Glutamatergic neuron (in vitro differentiated cells): ENCODE measurements at regions not wholly inside any gene's neighbourhood (a gene's known extent, or its start where the extent isn't known, plus 50 kb on each side); places are given as distances from the start of the nearest gene placed in this dataset.

Source experiments
- DNase-seq: peaks from one replicate; pipeline ENCODE4 v3.0.0; 2022
- H3K27ac Mint-ChIP-seq: one replicate; pipeline ENCODE4 v1.8.0; 2020; ENCODE audit warnings: mild to moderate bottlenecking, mixed read lengths, inconsistent platforms; ENCODE audit not compliant: unreplicated experiment
- H3K27me3 Mint-ChIP-seq: one replicate; pipeline ENCODE4 v1.8.0; 2020; ENCODE audit warnings: mild to moderate bottlenecking, moderate library complexity, mixed read lengths, inconsistent platforms; ENCODE audit not compliant: unreplicated experiment
- H3K36me3 Mint-ChIP-seq: one replicate; pipeline ENCODE4 v1.8.0; 2020; ENCODE audit warnings: mild to moderate bottlenecking, mixed read lengths, inconsistent platforms; ENCODE audit not compliant: unreplicated experiment
- H3K4me1 Mint-ChIP-seq: one replicate; pipeline ENCODE4 v1.8.0; 2020; ENCODE audit warnings: mild to moderate bottlenecking, low read depth, mixed read lengths, inconsistent platforms; ENCODE audit not compliant: unreplicated experiment
- H3K4me3 Mint-ChIP-seq: one replicate; pipeline ENCODE4 v1.8.0; 2020; ENCODE audit warnings: mild to moderate bottlenecking, mixed read lengths, inconsistent platforms; ENCODE audit not compliant: unreplicated experiment
- H3K9me3 Mint-ChIP-seq: one replicate; pipeline ENCODE4 v1.8.0; 2020; ENCODE audit warnings: mild to moderate bottlenecking, moderate library complexity, mixed read lengths, inconsistent platforms; ENCODE audit not compliant: unreplicated experiment
- TF ChIP-seq, protein P1 (sequence below): fragments of 200-600 bp; sonication (generic); IDR thresholded peaks from one replicate; pipeline ENCODE4 v1.5.0; 2021; ENCODE audit not compliant: partially characterized antibody, unreplicated experiment

- no peaks in the 10 kb centered on the region for H3K9me3 Mint-ChIP-seq
Observed at GRCh38 chr4:177785000-177785399, 342.8 kb upstream of the AGA start.

DNA sequence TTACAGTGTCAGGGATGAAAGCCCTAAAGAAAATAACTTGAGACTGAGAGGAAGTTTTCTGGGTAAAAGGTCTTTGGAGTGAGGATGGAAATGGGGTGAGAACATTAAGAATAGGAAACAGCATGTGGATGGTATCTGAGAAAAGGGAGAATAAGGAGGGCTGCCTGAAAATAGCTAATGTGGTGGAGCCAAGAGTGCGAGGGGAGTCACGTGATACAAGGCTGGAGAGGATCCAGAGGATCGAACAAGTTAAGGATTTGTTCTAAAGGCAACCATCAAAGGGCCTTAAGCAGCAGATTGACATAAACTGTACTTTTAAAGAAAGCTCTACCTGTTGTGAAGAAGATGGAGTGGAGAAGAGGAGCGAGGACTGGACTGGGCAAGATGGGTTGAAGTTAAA is 347.4 kb upstream of the AGA start:
- H3K27me3 Mint-ChIP-seq = no peaks in the 10 kb centered on the region
- no peaks in the 10 kb centered on the region for H3K4me1 Mint-ChIP-seq
- TF ChIP-seq, protein P1, sequence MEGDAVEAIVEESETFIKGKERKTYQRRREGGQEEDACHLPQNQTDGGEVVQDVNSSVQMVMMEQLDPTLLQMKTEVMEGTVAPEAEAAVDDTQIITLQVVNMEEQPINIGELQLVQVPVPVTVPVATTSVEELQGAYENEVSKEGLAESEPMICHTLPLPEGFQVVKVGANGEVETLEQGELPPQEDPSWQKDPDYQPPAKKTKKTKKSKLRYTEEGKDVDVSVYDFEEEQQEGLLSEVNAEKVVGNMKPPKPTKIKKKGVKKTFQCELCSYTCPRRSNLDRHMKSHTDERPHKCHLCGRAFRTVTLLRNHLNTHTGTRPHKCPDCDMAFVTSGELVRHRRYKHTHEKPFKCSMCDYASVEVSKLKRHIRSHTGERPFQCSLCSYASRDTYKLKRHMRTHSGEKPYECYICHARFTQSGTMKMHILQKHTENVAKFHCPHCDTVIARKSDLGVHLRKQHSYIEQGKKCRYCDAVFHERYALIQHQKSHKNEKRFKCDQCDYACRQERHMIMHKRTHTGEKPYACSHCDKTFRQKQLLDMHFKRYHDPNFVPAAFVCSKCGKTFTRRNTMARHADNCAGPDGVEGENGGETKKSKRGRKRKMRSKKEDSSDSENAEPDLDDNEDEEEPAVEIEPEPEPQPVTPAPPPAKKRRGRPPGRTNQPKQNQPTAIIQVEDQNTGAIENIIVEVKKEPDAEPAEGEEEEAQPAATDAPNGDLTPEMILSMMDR = no peak
- no peak overlapping the region for H3K27ac Mint-ChIP-seq
- DNase-seq = no peak
- no peaks in the 10 kb centered on the region for H3K36me3 Mint-ChIP-seq
- no peak overlapping the region for H3K4me3 Mint-ChIP-seq
- no peaks in the 10 kb centered on the region for H3K9me3 Mint-ChIP-seq

More at GRCh38 chr4:177785000-177785399, 342.8 kb upstream of the AGA start:
- Mint-ChIP-seq H3K27me3 (no peaks in the 10 kb centered on the region), H3K27ac (no peak overlapping the region), H3K36me3 (no peaks in the 10 kb centered on the region), H3K4me1 (no peaks in the 10 kb centered on the region), H3K4me3 (no peak overlapping the region)
- TF ChIP-seq, protein P1 = no peak
- no peak for DNase-seq

DNA sequence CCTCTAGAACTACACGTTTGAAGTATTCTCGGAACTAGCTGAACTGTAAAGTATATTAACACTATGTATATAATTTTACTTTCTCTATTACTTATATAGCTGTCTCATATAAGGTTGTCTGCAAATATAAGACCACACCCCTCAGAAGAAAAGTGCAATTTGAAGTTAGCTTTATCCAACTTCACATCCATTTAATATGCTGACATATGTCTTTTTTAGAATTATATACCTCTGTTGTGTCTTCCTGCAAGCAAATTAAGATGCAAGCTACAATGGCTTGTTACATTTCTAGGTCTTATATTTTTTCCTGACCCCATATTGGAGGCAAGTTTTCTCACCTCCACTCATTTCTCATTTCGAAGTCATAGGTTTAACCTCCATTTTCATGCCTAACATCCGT is 349.0 kb upstream of the AGA start:
- TF ChIP-seq, protein P1 = no peak
- no peaks in the 10 kb centered on the region for H3K9me3 Mint-ChIP-seq
- no peaks in the 10 kb centered on the region for H3K36me3 Mint-ChIP-seq
- no peaks in the 10 kb centered on the region for H3K27me3 Mint-ChIP-seq
- H3K27ac Mint-ChIP-seq = no peak overlapping the region
- no peaks in the 10 kb centered on the region for H3K4me1 Mint-ChIP-seq
- no peak for DNase-seq
- H3K4me3 Mint-ChIP-seq = no peak overlapping the region

DNA sequence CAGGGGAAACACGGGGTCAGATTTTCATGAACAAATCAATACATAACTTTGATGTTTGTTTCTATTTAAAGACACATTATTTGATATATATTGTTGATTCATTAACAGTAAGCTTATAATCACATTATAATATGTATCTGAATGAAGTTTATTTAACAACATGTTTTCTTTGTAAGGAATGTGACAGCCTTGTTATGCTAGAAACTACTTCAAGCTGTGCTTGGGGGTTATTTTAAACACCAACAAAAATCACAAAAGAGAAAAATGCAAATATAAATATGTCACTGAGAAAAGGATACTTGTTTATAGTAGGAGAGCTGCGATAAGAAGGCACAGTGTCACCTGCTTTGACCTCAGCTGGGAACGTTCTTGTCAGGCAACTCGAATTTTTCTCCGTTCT is 354.6 kb upstream of the AGA start:
- Mint-ChIP-seq H3K27me3 (no peaks in the 10 kb centered on the region), H3K4me1 (no peaks in the 10 kb centered on the region), H3K27ac (no peak overlapping the region), H3K9me3 (no peaks in the 10 kb centered on the region), H3K4me3 (no peak overlapping the region), H3K36me3 (no peaks in the 10 kb centered on the region)
- DNase-seq = no peak
- TF ChIP-seq, protein P1 = no peak

- TF ChIP-seq, protein P1 = no peak
- Mint-ChIP-seq H3K9me3 (no peaks in the 10 kb centered on the region), H3K27ac (no peak overlapping the region), H3K4me3 (no peak overlapping the region), H3K36me3 (no peaks in the 10 kb centered on the region), H3K27me3 (no peaks in the 10 kb centered on the region), H3K4me1 (no peaks in the 10 kb centered on the region)
- DNase-seq = no peak
Observed at GRCh38 chr4:177798161-177798560, 355.9 kb upstream of the AGA start.
